Esophagus squamous epithelium (tissue), 4 donors: ENCODE measurements at regions not wholly inside any gene's neighbourhood (a gene's known extent, or its start where the extent isn't known, plus 50 kb on each side); places are given as distances from the start of the nearest gene placed in this dataset.

Experiments
- CTCF ChIP-seq, 6 experiments: fragments of 450-650 bp in 4 of 6; fragments of 200-600 bp in 2 of 6; sonication (generic) in 2 of 6; IDR thresholded peaks; one replicate each; pipeline ENCODE4 v1.5.1; 2016 to 2019; ENCODE audit warnings: antibody characterized with exemption in 6 of 6, mild to moderate bottlenecking in 4 of 6, moderate library complexity in 4 of 6
- POLR2A ChIP-seq, 4 donors: fragments of 450-650 bp; IDR thresholded peaks; one replicate each; pipeline ENCODE4 v1.6.1; 2017; ENCODE audit warnings: antibody characterized with exemption in 4 of 4, mild to moderate bottlenecking in 4 of 4, moderate library complexity in 3 of 4

- TF ChIP-seq CTCF (IDR thresholded peaks at IDR 0.05) (no peak), POLR2A (IDR thresholded peaks at IDR 0.05) (no peak)
Measured at GRCh38 chr3:124288996-124289395, 297.1 kb upstream of the ROPN1 start.
